SK-N-MC (cell line): ENCODE measurements at regions not wholly inside any gene's neighbourhood (a gene's known extent, or its start where the extent isn't known, plus 50 kb on each side); places are given as distances from the start of the nearest gene placed in this dataset.

Source experiments
- EZH2 ChIP-seq: fragments of 200-600 bp; sonication (generic); IDR thresholded peaks from one replicate; pipeline ENCODE4 v1.6.1; 2017; ENCODE audit warnings: antibody characterized with exemption
- POLR2AphosphoS5 ChIP-seq: IDR thresholded peaks from 2 replicates; pipeline ENCODE4 v1.6.1; 2012; ENCODE audit warnings: mild to moderate bottlenecking, low read depth, low read length, borderline replicate concordance

- TF ChIP-seq EZH2 = no peak
- TF ChIP-seq POLR2AphosphoS5 = no peak
Measured at GRCh38 chr15:66644869-66645268, 57.2 kb upstream of the SMAD6 start.
